ENCODE measurements at regions not wholly inside any gene's neighbourhood (a gene's known extent, or its start where the extent isn't known, plus 50 kb on each side); places are given as distances from the start of the nearest gene placed in this dataset.

GRCh38 chr4:134883831-134884449, 682.4 kb upstream of the PABPC4L start:
- TF ChIP-seq CTCF (IDR thresholded peaks at IDR 0.05) = no peak
- TF ChIP-seq POLR2A (IDR thresholded peaks at IDR 0.05) = no peak
- TF ChIP-seq POLR2AphosphoS5 (IDR thresholded peaks at IDR 0.05) = no peak
- TF ChIP-seq EP300 (IDR thresholded peaks at IDR 0.05) = no peak

Measured in suprapubic skin (tissue), 4 donors.